HG03469 (cell line): ENCODE measurements at regions not wholly inside any gene's neighbourhood (a gene's known extent, or its start where the extent isn't known, plus 50 kb on each side); places are given as distances from the start of the nearest gene placed in this dataset.

Experiments used
- ATAC-seq: cut with Tn5 transposase; IDR thresholded peaks from one replicate; pipeline ENCODE4 v1.9.1; 2021; ENCODE audit warnings: mild to moderate bottlenecking, moderate library complexity, moderate number of reproducible peaks; ENCODE audit not compliant: unreplicated experiment

- ATAC-seq, result no peak
Observed at GRCh38 chr18:55093808-55094207, 134.5 kb upstream of the CCDC68 start.

- no peak for ATAC-seq
Observed at GRCh38 chr18:55093295-55093694, 134.0 kb upstream of the CCDC68 start.

GRCh38 chr18:55092166-55092565 lies 132.9 kb upstream of the CCDC68 start:
- ATAC-seq, result no peak

GRCh38 chr18:55090564-55091188 lies 131.4 kb upstream of the CCDC68 start:
- no peak for ATAC-seq

- no peak for ATAC-seq
Observed at GRCh38 chr18:55089610-55090009, 130.3 kb upstream of the CCDC68 start.

GRCh38 chr18:55088561-55088960 lies 129.3 kb upstream of the CCDC68 start:
- no peak for ATAC-seq

GRCh38 chr18:55088000-55088401 lies 128.7 kb upstream of the CCDC68 start:
- peak; percentile 41 for ATAC-seq

GRCh38 chr18:55086906-55087305 lies 127.6 kb upstream of the CCDC68 start:
- no peak for ATAC-seq

GRCh38 chr18:55085557-55086285 lies 126.5 kb upstream of the CCDC68 start:
- ATAC-seq, result no peak

- no peak for ATAC-seq
Observed at GRCh38 chr18:55084550-55084949, 125.3 kb upstream of the CCDC68 start.

GRCh38 chr18:55083461-55083860 lies 124.2 kb upstream of the CCDC68 start:
- no peak for ATAC-seq

- no peak for ATAC-seq
Observed at GRCh38 chr18:55079481-55080355, 120.5 kb upstream of the CCDC68 start.

- no peak for ATAC-seq
Observed at GRCh38 chr18:55079067-55079466, 119.8 kb upstream of the CCDC68 start.

- ATAC-seq, result no peak
Observed at GRCh38 chr18:55078303-55078932, 119.2 kb upstream of the CCDC68 start.

- ATAC-seq, result no peak
Observed at GRCh38 chr18:55076643-55077218, 117.5 kb upstream of the CCDC68 start.

- no peak for ATAC-seq
Observed at GRCh38 chr18:55073834-55074233, 114.6 kb upstream of the CCDC68 start.

GRCh38 chr18:55073116-55073515 lies 113.9 kb upstream of the CCDC68 start:
- ATAC-seq, result no peak

- no peak for ATAC-seq
Observed at GRCh38 chr18:55072698-55073097, 113.4 kb upstream of the CCDC68 start.

- ATAC-seq, result no peak
Observed at GRCh38 chr18:55072181-55072580, 112.9 kb upstream of the CCDC68 start.

GRCh38 chr18:55069497-55069896 lies 110.2 kb upstream of the CCDC68 start:
- ATAC-seq, result peak; percentile 67

GRCh38 chr18:55064760-55065159 lies 105.5 kb upstream of the CCDC68 start:
- peak; percentile 47 for ATAC-seq
